ENCODE measurements at regions not wholly inside any gene's neighbourhood (a gene's known extent, or its start where the extent isn't known, plus 50 kb on each side); places are given as distances from the start of the nearest gene placed in this dataset.

- H3K36me3 ChIP-seq = no peaks in the 10 kb centered on the region
- no peaks in the 10 kb centered on the region for H3K9me3 ChIP-seq
- ATAC-seq (peak; percentile 24), DNase-seq (no peak)
- intact Hi-C loops (cut with DNase I) = no loop called here
- peaks cover 12% of the 10 kb centered on the region for H3K27me3 ChIP-seq
- TF ChIP-seq CTCF (IDR thresholded peaks at IDR 0.05) = no peak
- H3K4me1 ChIP-seq = no peaks in the 10 kb centered on the region
- H3K4me3 ChIP-seq = no peak overlapping the region
- no peak overlapping the region for H3K27ac ChIP-seq
Measured at GRCh38 chr10:128710098-128710797, 584.0 kb upstream of the MKI67 start.

GRCh38 chr10:128710798-128711183, 584.6 kb upstream of the MKI67 start:
- ATAC-seq (peak; percentile 14), DNase-seq (no peak)
- H3K4me3 ChIP-seq = no peak overlapping the region
- no peak overlapping the region for H3K27ac ChIP-seq
- H3K36me3 ChIP-seq = no peaks in the 10 kb centered on the region
- H3K27me3 ChIP-seq = peaks cover 12% of the 10 kb centered on the region
- H3K4me1 ChIP-seq = no peaks in the 10 kb centered on the region
- H3K9me3 ChIP-seq = no peaks in the 10 kb centered on the region
- TF ChIP-seq CTCF (IDR thresholded peaks at IDR 0.05) = no peak
- intact Hi-C loops (cut with DNase I) = no loop called here

GRCh38 chr10:128711806-128712205, 585.6 kb upstream of the MKI67 start:
- ATAC-seq = no peak
- no peak for DNase-seq
- no peak for TF ChIP-seq CTCF (IDR thresholded peaks at IDR 0.05)
- no peaks in the 10 kb centered on the region for H3K9me3 ChIP-seq
- no peak overlapping the region for H3K4me3 ChIP-seq
- H3K4me1 ChIP-seq = no peaks in the 10 kb centered on the region
- no peaks in the 10 kb centered on the region for H3K36me3 ChIP-seq
- peaks cover 12% of the 10 kb centered on the region for H3K27me3 ChIP-seq
- intact Hi-C loops (cut with DNase I) = no loop called here
- H3K27ac ChIP-seq = no peak overlapping the region

DNA sequence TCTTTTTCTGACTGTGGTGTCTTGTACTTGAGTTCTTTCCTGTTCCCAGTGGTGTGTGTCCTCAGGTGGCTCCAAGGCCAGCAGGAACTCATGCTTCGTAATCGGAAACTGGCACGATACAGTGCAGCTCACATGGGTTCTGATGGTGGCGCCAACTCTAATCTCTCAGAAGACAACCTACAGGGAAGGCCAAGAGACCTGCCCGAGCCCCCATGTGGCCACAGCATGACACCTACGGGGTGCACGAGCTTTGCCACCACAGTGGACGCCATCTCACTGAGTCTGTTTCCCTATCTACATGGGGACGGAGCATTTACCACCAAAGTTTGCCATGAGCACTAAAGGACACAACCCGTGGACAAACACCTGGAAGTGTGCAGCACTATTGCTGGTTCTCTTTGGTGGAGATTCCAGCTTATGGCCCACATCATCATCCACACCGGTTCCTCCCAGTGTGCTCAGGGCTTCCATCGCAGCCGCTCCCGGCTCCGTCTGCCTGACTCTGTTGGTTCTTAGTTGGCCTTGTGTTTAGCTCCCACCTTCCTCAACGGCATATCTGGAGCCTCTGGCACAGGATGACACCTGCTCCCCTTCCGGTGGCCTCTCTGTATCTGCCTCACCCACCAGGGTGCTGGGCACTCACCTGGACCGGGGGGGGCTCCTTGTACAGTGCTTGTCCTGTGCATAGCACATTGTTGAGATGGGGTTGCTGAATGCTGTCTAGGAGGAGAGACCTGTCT, 586.6 kb upstream of the MKI67 start:
- ATAC-seq (no peak), DNase-seq (no peak)
- Histone ChIP-seq H3K9me3 (no peaks in the 10 kb centered on the region), H3K4me3 (no peak overlapping the region), H3K27me3 (peaks cover 12% of the 10 kb centered on the region), H3K36me3 (no peaks in the 10 kb centered on the region), H3K27ac (no peak overlapping the region), H3K4me1 (no peaks in the 10 kb centered on the region)
- no peak for TF ChIP-seq CTCF (IDR thresholded peaks at IDR 0.05)
- intact Hi-C loops (cut with DNase I) = no loop called here

DNA sequence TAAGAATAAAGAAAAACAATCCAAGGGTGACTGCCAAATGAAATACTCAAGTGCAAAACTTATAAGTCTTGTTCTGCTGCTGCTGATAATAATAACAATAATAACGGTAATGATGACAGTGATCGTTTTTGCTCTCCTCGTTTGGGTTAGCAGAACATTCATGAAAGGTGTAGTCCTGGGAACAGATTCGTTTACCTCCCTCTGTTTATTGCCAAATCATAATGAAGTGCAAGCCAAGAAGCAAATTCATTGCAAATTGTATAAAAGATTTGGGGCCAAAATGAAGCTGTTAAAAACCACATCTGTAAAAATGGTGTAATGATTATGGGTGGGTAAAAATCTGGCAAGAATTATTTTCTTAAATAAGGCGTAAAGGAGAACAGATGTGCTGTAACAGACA, 587.2 kb upstream of the MKI67 start:
- intact Hi-C loops (cut with DNase I) = no loop called here
- H3K36me3 ChIP-seq = no peaks in the 10 kb centered on the region
- DNase-seq (no peak), ATAC-seq (no peak)
- no peak for TF ChIP-seq CTCF (IDR thresholded peaks at IDR 0.05)
- H3K4me3 ChIP-seq = no peak overlapping the region
- no peaks in the 10 kb centered on the region for H3K9me3 ChIP-seq
- H3K27ac ChIP-seq = no peak overlapping the region
- H3K4me1 ChIP-seq = no peaks in the 10 kb centered on the region
- peaks cover 12% of the 10 kb centered on the region for H3K27me3 ChIP-seq
